HG02642 (cell line): ENCODE measurements at regions not wholly inside any gene's neighbourhood (a gene's known extent, or its start where the extent isn't known, plus 50 kb on each side); places are given as distances from the start of the nearest gene placed in this dataset.
"Not testable (repeated sequence)": the region's sequence is repeated elsewhere in the genome, so short reads cannot be mapped to it uniquely, and the experiment has no call there.

Experiments used
- ATAC-seq: cut with Tn5 transposase; IDR thresholded peaks from one replicate; pipeline ENCODE4 v1.9.1; 2021; ENCODE audit warnings: mild to moderate bottlenecking; ENCODE audit not compliant: unreplicated experiment, poor library complexity

GRCh38 chr7:159211540-159212182, 67.0 kb upstream of the VIPR2 start:
- no peak for ATAC-seq

DNA sequence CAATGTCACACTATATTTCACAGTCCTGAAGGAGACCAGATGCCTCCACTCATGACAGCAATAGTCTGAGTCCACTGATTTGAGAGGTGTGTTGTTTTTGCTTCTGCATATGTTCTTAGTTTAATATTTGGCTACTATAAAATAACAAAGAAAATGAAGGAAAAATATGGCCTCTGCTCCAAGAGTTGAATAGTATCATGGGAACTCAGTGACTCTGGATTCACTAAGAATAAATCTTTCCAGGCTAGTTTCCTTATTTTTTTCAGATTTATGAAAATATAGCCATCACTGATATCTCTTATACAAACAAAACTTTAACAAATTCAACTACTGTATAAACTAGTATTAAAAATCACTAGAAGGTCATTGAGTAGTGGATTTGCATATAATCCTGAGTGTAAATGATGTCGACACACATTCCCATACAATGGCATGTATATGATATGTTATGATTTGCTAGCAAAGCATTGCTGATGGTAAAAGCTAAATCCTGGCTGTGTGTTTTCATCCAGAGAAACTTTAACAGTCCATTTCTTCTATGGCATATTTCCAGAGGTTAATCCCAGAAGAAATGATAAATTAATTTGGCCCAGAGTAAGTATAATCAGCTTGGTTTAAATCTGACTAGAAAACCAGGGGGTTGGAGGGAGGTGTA, 66.0 kb upstream of the VIPR2 start:
- ATAC-seq, result no peak

- no peak for ATAC-seq
Measured at GRCh38 chr7:159209429-159209828, 64.8 kb upstream of the VIPR2 start.

DNA sequence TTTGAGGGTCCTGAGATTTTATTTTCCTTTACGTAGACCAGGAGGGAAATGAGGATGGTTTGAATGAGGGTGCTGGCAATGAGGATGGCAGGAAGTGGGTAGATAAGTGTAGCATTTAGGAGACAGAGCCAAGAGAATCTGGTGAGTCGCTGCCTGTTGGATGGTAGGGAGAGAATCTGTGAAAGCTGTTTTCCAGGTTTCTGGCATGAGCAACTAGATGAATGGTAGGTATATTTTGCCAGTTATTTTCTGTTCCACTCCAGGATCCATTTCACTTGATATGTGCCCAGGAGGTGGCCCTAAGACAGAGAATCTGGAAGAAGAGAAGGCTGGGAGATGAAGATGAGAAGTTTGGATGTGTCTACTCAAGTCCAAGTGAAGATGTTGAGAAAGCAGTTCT, 63.3 kb upstream of the VIPR2 start:
- ATAC-seq, result no peak

GRCh38 chr7:159207393-159207792, 62.7 kb upstream of the VIPR2 start:
- ATAC-seq, result no peak

DNA sequence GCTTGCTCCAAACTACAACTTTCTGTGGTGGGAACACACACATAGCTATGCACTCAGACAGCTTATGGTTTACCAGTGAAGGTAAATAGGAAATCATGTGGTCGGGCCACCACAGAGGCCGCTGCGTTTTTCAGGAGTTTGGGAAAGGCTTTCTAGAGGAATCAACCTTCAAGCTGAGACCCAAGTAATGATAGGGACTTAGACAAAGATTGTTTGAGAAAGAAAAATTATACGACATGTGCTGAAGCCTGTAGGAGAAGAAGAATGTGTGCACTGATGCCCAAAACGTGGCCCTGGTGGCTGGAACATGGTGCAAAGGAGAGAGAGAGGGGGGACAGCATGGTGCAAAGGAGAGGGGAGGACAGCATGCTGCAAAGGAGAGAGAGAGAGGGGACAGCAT, 61.2 kb upstream of the VIPR2 start:
- ATAC-seq, result no peak

GRCh38 chr7:159204664-159205063, 60.0 kb upstream of the VIPR2 start:
- ATAC-seq, result no peak

DNA sequence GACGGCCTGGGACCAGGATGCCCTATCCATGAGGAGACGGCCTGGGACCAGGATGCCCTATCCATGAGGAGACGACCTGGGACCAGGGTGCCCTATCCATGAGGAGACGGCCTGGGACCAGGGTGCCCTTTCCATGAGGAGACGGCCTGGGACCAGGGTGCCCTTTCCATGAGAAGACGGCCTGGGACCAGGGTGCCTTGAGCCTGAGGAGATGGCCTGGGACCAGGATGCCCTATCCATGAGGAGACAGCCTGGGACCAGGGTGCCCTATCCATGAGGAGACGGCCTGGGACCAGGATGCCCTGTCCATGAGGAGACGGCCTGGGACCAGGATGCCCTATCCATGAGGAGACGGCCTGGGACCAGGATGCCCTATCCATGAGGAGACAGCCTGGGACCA, 58.6 kb upstream of the VIPR2 start:
- ATAC-seq, result not testable (repeated sequence)

- ATAC-seq, result no peak
Measured at GRCh38 chr7:159201722-159202330, 57.2 kb upstream of the VIPR2 start.

DNA sequence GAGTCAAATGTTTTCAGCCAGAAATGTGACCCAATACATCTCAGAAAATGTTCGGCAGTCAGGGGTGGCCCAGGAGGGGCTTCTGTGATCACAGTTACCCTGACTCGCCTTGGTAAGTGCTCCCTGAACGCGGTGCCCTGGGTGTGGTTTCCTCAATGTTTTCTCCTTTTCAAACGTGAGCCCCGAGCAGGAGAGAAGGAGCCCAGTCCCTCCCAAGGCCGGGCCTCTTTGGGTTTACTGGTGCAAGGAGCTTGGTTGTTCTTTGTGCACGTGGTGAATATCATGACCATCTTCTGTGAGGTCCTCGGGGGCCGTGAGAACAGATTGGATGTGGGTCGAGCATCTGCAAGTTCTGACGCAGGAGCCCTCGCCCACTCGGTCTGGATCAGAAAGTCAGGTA, 55.8 kb upstream of the VIPR2 start:
- no peak for ATAC-seq

DNA sequence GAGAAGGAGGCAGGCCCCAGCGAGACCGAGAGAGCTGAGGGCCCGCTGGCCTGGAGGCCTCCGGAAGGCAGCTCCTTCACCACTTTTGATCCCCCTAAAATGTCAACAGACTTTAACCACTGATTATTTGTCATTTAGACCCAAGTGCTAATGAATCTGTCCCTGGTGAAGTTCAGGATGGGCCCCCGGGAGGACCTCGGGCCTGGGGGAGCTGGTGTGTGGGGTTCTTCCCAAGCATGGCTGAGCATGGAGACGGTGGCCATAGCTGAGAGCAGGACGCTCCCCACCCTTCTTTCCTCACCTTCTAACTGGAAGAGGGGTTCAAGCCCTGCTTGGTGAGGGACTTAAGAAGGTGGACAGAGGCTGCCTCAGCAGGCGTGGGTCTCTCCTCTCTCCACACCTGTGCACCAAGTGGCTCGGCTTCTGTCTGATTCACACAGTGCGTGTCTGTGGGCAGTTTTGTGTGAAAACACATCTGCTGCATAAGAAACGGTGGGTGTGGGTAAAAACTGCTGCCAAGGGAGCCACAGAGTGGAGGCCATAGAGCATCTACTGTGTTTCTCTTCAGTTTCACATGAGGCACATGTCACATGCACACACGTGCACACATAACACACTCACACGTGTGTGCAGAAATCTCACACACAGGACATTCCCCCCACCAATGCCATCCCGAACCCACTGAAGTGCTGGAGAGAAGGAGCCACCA, 53.5 kb upstream of the VIPR2 start:
- no peak for ATAC-seq

GRCh38 chr7:159197066-159197975, 52.7 kb upstream of the VIPR2 start:
- peak; percentile 67 for ATAC-seq

- ATAC-seq, result no peak
Measured at GRCh38 chr7:159196584-159196983, 51.9 kb upstream of the VIPR2 start.

GRCh38 chr7:159195946-159196345, 51.3 kb upstream of the VIPR2 start:
- no peak for ATAC-seq
